A549 (cell line): ENCODE measurements at regions not wholly inside any gene's neighbourhood (a gene's known extent, or its start where the extent isn't known, plus 50 kb on each side); places are given as distances from the start of the nearest gene placed in this dataset.

Experiments used
- ATAC-seq, 2 experiments: fragments of 200-7000 bp in 1 of 2; fragments of >200 bp in 1 of 2; cut with Nextera tagmentation in 1 of 2; cut with Tn5 transposase in 1 of 2; 3 replicates each; pipeline versions ENCODE4 v1.8.0 to v1.9.1; 2018 to 2020; ENCODE audit warnings: mild to moderate bottlenecking in 1 of 2, moderate library complexity in 1 of 2
- CTCF ChIA-PET: fragments of 300-600 bp; sonication (Branson Sonifier 250); formaldehyde crosslinking; extraction: SDS; loops from one replicate; lab custom pipeline; 2021; ENCODE audit warnings: antibody characterized with exemption, inconsistent platforms; lab: Yijun Ruan, JAX
- POLR2A ChIA-PET: fragments of 350-600 bp; formaldehyde crosslinking; extraction: SDS; loops from one replicate; lab custom pipeline; 2021; ENCODE audit warnings: antibody characterized with exemption, inconsistent platforms; lab: Yijun Ruan, JAX
- DNase-seq, 2 experiments: peaks; one replicate each; pipeline versions ENCODE4 v3.0.0 to v3.0.0-alpha.2; 2011 to 2016; ENCODE audit warnings: low read depth in 1 of 2, low spot score in 1 of 2
- FAIRE-seq: peaks from 2 replicates; lab custom pipeline; 2011; peaks lifted over from hg19 to GRCh38; lab: Jason Lieb, UNC
- H3K27ac ChIP-seq, 2 experiments: fragments of >200 bp; sonication (Bioruptor Twin); formaldehyde crosslinking; 3 replicates each; pipeline ENCODE4 v1.5.1; 2016 to 2017
- H3K4me1 ChIP-seq: fragments of >200 bp; sonication (Bioruptor Twin); formaldehyde crosslinking; 3 replicates; pipeline ENCODE4 v1.6.1; 2016
- H3K4me2 ChIP-seq: fragments of >200 bp; sonication (Bioruptor Twin); formaldehyde crosslinking; 3 replicates; pipeline ENCODE4 v1.6.1; 2016
- H3K4me3 ChIP-seq: fragments of >200 bp; sonication (Bioruptor Twin); formaldehyde crosslinking; 3 replicates; pipeline ENCODE4 v1.5.1; 2016
- H3K9me3 ChIP-seq: fragments of >200 bp; sonication (Bioruptor Twin); formaldehyde crosslinking; 3 replicates; pipeline ENCODE4 v1.6.1; 2016
- HDAC2 ChIP-seq: fragments of 200-600 bp; sonication (generic); IDR thresholded peaks from 2 replicates; pipeline ENCODE4 v1.6.1; 2016
- HOXB13 ChIP-seq: fragments of 250-450 bp; sonication (Bioruptor Pico); IDR thresholded peaks from 2 replicates; pipeline ENCODE4 v1.5.0; 2020; ENCODE audit warnings: low read depth, mild to moderate bottlenecking, moderate library complexity
- KDM1A ChIP-seq: fragments of 200-600 bp; sonication (generic); IDR thresholded peaks from 2 replicates; pipeline ENCODE4 v1.6.1; 2016; ENCODE audit warnings: low read depth, mild to moderate bottlenecking
- MAZ ChIP-seq: fragments of 150-350 bp; IDR thresholded peaks from 2 replicates; pipeline ENCODE4 v1.6.1; 2014; ENCODE audit warnings: antibody characterized with exemption, low read depth, low read length, borderline replicate concordance
- WGBS: methylation state at CpG from one replicate; pipeline ENCODE4 v1.1.6; 2017; ENCODE audit errors: missing lambda C conversion rate; 5-methylcytosine and 5-hydroxymethylcytosine counted together
- small RNA-seq, 6 experiments: library from RNA; depleted of rRNA; stranded (forward); fragments of <200 nt; gene quantifications; one replicate each; pipeline ENCODE3, GENCODE V24; 2012
- TF ChIP-seq, protein P1 (sequence below): fragments of 200-600 bp; sonication (generic); IDR thresholded peaks from 2 replicates; pipeline ENCODE4 v1.6.1; 2016; ENCODE audit warnings: antibody characterized with exemption, mild to moderate bottlenecking, moderate library complexity

DNA sequence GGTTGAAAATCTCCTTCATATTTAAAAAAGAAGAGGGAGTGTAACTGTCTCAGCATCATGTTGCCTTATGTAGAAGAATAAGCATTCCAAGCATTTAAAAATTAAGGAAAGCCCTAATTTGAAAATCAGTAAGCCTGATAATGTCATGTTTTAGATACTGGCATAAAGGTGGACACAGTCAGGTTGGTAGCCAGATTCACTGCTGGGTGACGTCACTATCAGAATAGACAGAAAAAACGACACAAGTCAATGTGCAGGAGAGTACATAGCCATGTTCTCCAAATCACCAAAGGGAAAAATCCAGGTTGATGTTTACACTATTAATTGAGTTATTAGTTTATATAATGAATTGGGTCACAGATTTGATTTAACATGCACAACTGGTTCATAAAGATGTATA lies 50.8 kb upstream of the POU3F2 start:
- 5% methylated on average over 2 of the region's 2 CpGs for WGBS
- Histone ChIP-seq H3K27ac (no peak overlapping the region), H3K4me3 (no peak overlapping the region), H3K9me3 (no peaks in the 10 kb centered on the region)
- FAIRE-seq = no peak
- ATAC-seq = no peak
- TF ChIP-seq KDM1A (no peak), HDAC2 (no peak), HOXB13 (CRISPR knock-in tag) (no peak), MAZ (no peak)
- TF ChIP-seq, protein P1, sequence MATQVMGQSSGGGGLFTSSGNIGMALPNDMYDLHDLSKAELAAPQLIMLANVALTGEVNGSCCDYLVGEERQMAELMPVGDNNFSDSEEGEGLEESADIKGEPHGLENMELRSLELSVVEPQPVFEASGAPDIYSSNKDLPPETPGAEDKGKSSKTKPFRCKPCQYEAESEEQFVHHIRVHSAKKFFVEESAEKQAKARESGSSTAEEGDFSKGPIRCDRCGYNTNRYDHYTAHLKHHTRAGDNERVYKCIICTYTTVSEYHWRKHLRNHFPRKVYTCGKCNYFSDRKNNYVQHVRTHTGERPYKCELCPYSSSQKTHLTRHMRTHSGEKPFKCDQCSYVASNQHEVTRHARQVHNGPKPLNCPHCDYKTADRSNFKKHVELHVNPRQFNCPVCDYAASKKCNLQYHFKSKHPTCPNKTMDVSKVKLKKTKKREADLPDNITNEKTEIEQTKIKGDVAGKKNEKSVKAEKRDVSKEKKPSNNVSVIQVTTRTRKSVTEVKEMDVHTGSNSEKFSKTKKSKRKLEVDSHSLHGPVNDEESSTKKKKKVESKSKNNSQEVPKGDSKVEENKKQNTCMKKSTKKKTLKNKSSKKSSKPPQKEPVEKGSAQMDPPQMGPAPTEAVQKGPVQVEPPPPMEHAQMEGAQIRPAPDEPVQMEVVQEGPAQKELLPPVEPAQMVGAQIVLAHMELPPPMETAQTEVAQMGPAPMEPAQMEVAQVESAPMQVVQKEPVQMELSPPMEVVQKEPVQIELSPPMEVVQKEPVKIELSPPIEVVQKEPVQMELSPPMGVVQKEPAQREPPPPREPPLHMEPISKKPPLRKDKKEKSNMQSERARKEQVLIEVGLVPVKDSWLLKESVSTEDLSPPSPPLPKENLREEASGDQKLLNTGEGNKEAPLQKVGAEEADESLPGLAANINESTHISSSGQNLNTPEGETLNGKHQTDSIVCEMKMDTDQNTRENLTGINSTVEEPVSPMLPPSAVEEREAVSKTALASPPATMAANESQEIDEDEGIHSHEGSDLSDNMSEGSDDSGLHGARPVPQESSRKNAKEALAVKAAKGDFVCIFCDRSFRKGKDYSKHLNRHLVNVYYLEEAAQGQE = no peak
- TF ChIP-seq, all 56 proteins: peak for 0
- no peak for DNase-seq
- Histone ChIP-seq H3K4me1 (no peaks in the 10 kb centered on the region), H3K4me2 (no peak overlapping the region)
- CTCF ChIA-PET = no interaction called here
- POLR2A ChIA-PET = no interaction called here

Small RNA genes in the stretch of these regions (small RNA-seq; reads per million reads assigned to genes)
- gene AL589826.1 (0 reads per million in 6 experiments), gene MIR2113 (0 reads per million in 6 experiments)
